ENCODE measurements at regions not wholly inside any gene's neighbourhood (a gene's known extent, or its start where the extent isn't known, plus 50 kb on each side); places are given as distances from the start of the nearest gene placed in this dataset.
"Not testable (repeated sequence)": the region's sequence is repeated elsewhere in the genome, so short reads cannot be mapped to it uniquely, and the experiment has no call there.

- no peak for DNase-seq (ENCODE audit: low read depth)
Observed at GRCh38 chr4:165767671-165768070, 105.4 kb upstream of the TLL1 start.

GRCh38 chr4:165768281-165768680 is 104.8 kb upstream of the TLL1 start:
- DNase-seq (ENCODE audit: low read depth), result no peak

- DNase-seq (ENCODE audit: low read depth), result no peak
Observed at GRCh38 chr4:165774326-165774725, 98.7 kb upstream of the TLL1 start.

GRCh38 chr4:165779950-165780670 is 92.9 kb upstream of the TLL1 start:
- no peak for DNase-seq (ENCODE audit: low read depth)

- DNase-seq (ENCODE audit: low read depth), result no peak
Observed at GRCh38 chr4:165780735-165781134, 92.3 kb upstream of the TLL1 start.

- no peak for DNase-seq (ENCODE audit: low read depth)
Observed at GRCh38 chr4:165782623-165783022, 90.4 kb upstream of the TLL1 start.

- no peak for DNase-seq (ENCODE audit: low read depth)
Observed at GRCh38 chr4:165783626-165784025, 89.4 kb upstream of the TLL1 start.

GRCh38 chr4:165784672-165785071 is 88.4 kb upstream of the TLL1 start:
- no peak for DNase-seq (ENCODE audit: low read depth)

- DNase-seq (ENCODE audit: low read depth), result no peak
Observed at GRCh38 chr4:165785337-165785736, 87.7 kb upstream of the TLL1 start.

GRCh38 chr4:165787516-165788274 is 85.3 kb upstream of the TLL1 start:
- no peak for DNase-seq (ENCODE audit: low read depth)

- DNase-seq (ENCODE audit: low read depth), result no peak
Observed at GRCh38 chr4:165788686-165789463, 84.2 kb upstream of the TLL1 start.

GRCh38 chr4:165793236-165793635 is 79.8 kb upstream of the TLL1 start:
- no peak for DNase-seq (ENCODE audit: low read depth)

GRCh38 chr4:165794834-165795233 is 78.2 kb upstream of the TLL1 start:
- no peak for DNase-seq (ENCODE audit: low read depth)

GRCh38 chr4:165799384-165799815 is 73.6 kb upstream of the TLL1 start:
- DNase-seq (ENCODE audit: low read depth), result no peak

- DNase-seq (ENCODE audit: low read depth), result no peak
Observed at GRCh38 chr4:165802452-165802851, 70.6 kb upstream of the TLL1 start.

- no peak for DNase-seq (ENCODE audit: low read depth)
Observed at GRCh38 chr4:165803005-165803404, 70.0 kb upstream of the TLL1 start.

GRCh38 chr4:165805406-165805805 is 67.6 kb upstream of the TLL1 start:
- no peak for DNase-seq (ENCODE audit: low read depth)

GRCh38 chr4:165806613-165807012 is 66.4 kb upstream of the TLL1 start:
- no peak for DNase-seq (ENCODE audit: low read depth)

- no peak for DNase-seq (ENCODE audit: low read depth)
Observed at GRCh38 chr4:165810726-165811125, 62.3 kb upstream of the TLL1 start.

GRCh38 chr4:165813606-165814005 is 59.4 kb upstream of the TLL1 start:
- DNase-seq (ENCODE audit: low read depth), result no peak

- no peak for DNase-seq (ENCODE audit: low read depth)
Observed at GRCh38 chr4:165814256-165815020, 58.6 kb upstream of the TLL1 start.

GRCh38 chr4:165819126-165819525 is 53.9 kb upstream of the TLL1 start:
- DNase-seq (ENCODE audit: low read depth), result not testable (repeated sequence)

Measured in forelimb muscle (tissue), 1 donor.